VCaP (cell line): ENCODE measurements at regions not wholly inside any gene's neighbourhood (a gene's known extent, or its start where the extent isn't known, plus 50 kb on each side); places are given as distances from the start of the nearest gene placed in this dataset.

Experiments
- H3K27ac ChIP-seq: fragments of 450-650 bp; 2 replicates; pipeline ENCODE4 v1.5.1; 2017
- CTCF ChIP-seq: fragments of 450-650 bp; conservative IDR thresholded peaks from 2 replicates; pipeline ENCODE4 v1.5.1; 2017; ENCODE audit warnings: mild to moderate bottlenecking, moderate library complexity

- TF ChIP-seq CTCF, result no peak
- H3K27ac ChIP-seq, result no peak overlapping the region
These were observed 101.1 kb upstream of the COL5A1 start for GRCh38 chr9:134540276-134541096.

GRCh38 chr9:134541097-134541747 is 100.4 kb upstream of the COL5A1 start:
- H3K27ac ChIP-seq, result no peak overlapping the region
- TF ChIP-seq CTCF, result no peak

- no peak overlapping the region for H3K27ac ChIP-seq
- TF ChIP-seq CTCF, result no peak
These were observed 97.0 kb upstream of the COL5A1 start for GRCh38 chr9:134544388-134545214.

- no peak overlapping the region for H3K27ac ChIP-seq
- no peak for TF ChIP-seq CTCF
These were observed 96.4 kb upstream of the COL5A1 start for GRCh38 chr9:134545215-134545542.

- TF ChIP-seq CTCF, result no peak
- no peak overlapping the region for H3K27ac ChIP-seq
These were observed 95.9 kb upstream of the COL5A1 start for GRCh38 chr9:134545543-134546245.

- H3K27ac ChIP-seq, result no peak overlapping the region
These were observed 95.3 kb upstream of the COL5A1 start for GRCh38 chr9:134546246-134546731.

More at GRCh38 chr9:134546246-134546731, 95.3 kb upstream of the COL5A1 start:
- no peak for TF ChIP-seq CTCF
